A673 (cell line): ENCODE measurements at regions not wholly inside any gene's neighbourhood (a gene's known extent, or its start where the extent isn't known, plus 50 kb on each side); places are given as distances from the start of the nearest gene placed in this dataset.

Experiments used
- EZH2 ChIP-seq: fragments of 200-600 bp; sonication (generic); IDR thresholded peaks from 2 replicates; pipeline ENCODE4 v1.6.1; 2017; ENCODE audit warnings: borderline replicate concordance, low read depth, mild to moderate bottlenecking, mixed read lengths, antibody characterized with exemption, low read length; ENCODE audit not compliant: poor library complexity, severe bottlenecking
- TF ChIP-seq, protein P1 (sequence below): fragments of 300-800, 200-600 bp; sonication (generic); conservative IDR thresholded peaks from 2 replicates; pipeline ENCODE4 v1.5.1; 2017; ENCODE audit warnings: low read depth, mild to moderate bottlenecking, antibody characterized with exemption, low read length, moderate library complexity, mixed read lengths

DNA sequence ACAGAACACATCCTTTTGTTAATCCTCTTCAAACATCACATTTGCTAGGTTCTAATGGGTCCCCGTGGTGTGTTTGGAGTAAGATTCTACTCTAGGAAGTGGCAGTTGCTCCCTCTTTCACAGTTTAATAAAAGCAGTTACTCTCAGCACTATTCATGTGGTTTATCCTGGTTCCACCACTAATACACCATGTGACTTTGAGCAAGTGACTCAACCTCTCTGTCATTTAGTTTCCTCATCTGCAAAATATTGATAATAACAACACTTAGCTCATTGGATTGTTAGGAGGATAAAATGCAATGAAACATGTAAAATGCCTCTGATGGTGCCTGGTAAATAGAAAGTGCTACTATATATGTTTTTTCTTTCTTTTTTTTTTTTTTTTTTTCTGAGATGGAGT lies 488.0 kb upstream of the NOX3 start:
- TF ChIP-seq, protein P1, sequence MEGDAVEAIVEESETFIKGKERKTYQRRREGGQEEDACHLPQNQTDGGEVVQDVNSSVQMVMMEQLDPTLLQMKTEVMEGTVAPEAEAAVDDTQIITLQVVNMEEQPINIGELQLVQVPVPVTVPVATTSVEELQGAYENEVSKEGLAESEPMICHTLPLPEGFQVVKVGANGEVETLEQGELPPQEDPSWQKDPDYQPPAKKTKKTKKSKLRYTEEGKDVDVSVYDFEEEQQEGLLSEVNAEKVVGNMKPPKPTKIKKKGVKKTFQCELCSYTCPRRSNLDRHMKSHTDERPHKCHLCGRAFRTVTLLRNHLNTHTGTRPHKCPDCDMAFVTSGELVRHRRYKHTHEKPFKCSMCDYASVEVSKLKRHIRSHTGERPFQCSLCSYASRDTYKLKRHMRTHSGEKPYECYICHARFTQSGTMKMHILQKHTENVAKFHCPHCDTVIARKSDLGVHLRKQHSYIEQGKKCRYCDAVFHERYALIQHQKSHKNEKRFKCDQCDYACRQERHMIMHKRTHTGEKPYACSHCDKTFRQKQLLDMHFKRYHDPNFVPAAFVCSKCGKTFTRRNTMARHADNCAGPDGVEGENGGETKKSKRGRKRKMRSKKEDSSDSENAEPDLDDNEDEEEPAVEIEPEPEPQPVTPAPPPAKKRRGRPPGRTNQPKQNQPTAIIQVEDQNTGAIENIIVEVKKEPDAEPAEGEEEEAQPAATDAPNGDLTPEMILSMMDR = no peak
- no peak for TF ChIP-seq EZH2
